GM11168 (cell line): ENCODE measurements at regions not wholly inside any gene's neighbourhood (a gene's known extent, or its start where the extent isn't known, plus 50 kb on each side); places are given as distances from the start of the nearest gene placed in this dataset.

Experiments
- in situ Hi-C: fragments of 300-500 bp; cut with MboI; formaldehyde crosslinking; loops from one replicate; pipeline ENCODE4 v1.12.0; 2022; ENCODE audit warnings: low sequenced_read_pairs; ENCODE audit not compliant: unreplicated experiment

DNA sequence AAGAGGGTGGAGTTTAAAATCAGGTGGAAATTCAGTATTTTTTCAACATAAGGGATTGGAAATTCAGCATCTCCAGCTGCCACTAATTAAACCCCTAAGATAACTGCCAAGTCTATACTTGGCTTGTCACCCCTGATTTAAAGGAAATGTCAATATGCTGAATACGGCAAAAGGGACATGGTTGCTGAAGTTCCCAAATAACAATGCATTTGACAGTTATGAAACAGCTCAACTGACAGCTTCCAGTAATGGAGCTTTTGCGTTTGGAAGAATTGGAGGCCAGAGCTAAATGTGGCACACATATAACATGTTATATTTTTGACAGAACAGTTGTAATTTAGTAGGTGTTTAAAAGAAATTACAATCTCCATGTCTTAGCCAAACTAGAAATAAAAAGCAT, 1867.9 kb upstream of the LRRTM1 start:
- in situ Hi-C loops, result no loop called here

DNA sequence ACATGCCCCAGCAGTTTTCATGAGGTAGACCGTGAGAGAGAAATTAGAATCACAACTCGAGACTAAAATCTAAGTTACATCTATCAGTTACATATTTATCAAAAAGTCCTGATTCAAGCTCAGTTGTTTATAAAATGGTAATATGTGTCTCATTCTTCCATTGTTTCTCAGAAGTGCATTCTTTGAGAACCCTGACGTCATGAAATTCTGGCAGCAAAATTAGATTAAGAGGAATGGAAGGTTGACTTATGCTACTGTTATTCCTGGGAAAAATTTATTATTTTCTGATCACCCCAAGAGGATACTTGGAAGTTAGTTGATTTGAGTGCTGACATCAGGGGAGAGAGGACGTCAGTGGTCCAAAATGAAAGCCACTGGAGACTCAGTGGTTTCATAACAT, 1864.8 kb upstream of the LRRTM1 start:
- in situ Hi-C loops, result no loop called here

GRCh38 chr2:82165377-82165776, 1860.8 kb upstream of the LRRTM1 start:
- in situ Hi-C loops, result no loop called here

DNA sequence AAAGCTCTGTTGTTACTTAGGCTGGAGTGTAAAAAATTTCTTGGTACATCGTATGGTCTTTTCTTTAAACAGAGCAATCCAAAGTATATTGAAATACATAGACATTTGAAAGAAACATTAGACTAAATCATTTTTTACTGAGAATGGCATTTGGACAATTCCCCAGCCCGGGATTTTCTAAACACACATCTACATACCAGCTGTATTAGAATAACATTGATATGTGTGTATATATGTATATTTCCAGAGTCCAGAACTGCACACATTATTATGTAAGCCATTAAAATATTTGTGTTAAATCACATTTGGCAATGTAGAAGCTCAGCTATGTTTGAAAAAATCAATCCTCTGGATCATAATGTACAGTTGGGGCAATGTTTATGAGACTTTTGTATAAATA, 1853.6 kb upstream of the LRRTM1 start:
- in situ Hi-C loops, result no loop called here

- in situ Hi-C loops, result no loop called here
These were observed 1850.9 kb upstream of the LRRTM1 start for GRCh38 chr2:82155469-82155868.

- in situ Hi-C loops, result no loop called here
These were observed 1838.8 kb upstream of the LRRTM1 start for GRCh38 chr2:82143343-82143742.

- in situ Hi-C loops, result no loop called here
These were observed 1835.5 kb upstream of the LRRTM1 start for GRCh38 chr2:82139979-82140611.

DNA sequence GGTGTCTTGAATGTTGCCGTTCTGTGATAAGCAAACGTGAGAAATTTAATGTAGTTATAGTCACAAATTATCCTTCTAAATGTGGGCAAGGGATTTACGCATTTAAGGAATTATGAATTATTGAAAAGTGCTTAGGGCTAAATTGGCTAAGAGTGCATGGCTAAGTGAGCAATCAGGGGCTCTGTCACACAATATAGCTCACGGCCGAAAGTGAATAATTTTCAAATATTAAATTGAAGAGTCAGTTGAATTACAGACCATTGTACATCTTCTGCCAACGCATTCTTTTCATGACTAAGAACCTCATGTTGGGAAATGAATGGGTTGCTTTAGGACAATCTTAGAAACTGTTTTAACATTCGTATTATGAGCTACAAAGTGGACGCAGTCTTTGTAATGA, 1832.9 kb upstream of the LRRTM1 start:
- in situ Hi-C loops, result no loop called here

GRCh38 chr2:82128051-82128450, 1823.5 kb upstream of the LRRTM1 start:
- in situ Hi-C loops, result no loop called here

- in situ Hi-C loops, result no loop called here
These were observed 1820.1 kb upstream of the LRRTM1 start for GRCh38 chr2:82124629-82125028.

DNA sequence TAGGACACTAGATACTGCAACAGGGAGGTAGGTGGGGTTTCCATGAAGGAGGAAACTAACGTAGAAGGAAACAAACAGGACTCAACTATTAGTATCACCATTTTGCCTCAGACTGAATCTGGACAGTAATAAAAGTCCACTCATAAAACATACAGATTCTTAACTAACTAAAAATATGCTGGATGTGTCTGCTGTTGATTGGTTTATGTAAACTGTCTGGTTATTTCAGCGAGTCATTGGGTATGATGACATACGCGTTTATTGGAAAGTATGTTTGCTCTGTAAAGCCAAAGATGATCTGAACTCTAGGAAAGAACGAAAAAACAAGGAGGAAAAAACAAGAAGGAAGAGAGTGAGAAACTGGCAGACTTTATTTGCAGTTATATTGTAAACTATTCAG, 1816.1 kb upstream of the LRRTM1 start:
- in situ Hi-C loops, result no loop called here

- in situ Hi-C loops, result no loop called here
These were observed 1815.6 kb upstream of the LRRTM1 start for GRCh38 chr2:82120115-82120514.

- in situ Hi-C loops, result no loop called here
These were observed 1804.9 kb upstream of the LRRTM1 start for GRCh38 chr2:82109418-82109817.

GRCh38 chr2:82098617-82099016, 1794.1 kb upstream of the LRRTM1 start:
- in situ Hi-C loops, result no loop called here

DNA sequence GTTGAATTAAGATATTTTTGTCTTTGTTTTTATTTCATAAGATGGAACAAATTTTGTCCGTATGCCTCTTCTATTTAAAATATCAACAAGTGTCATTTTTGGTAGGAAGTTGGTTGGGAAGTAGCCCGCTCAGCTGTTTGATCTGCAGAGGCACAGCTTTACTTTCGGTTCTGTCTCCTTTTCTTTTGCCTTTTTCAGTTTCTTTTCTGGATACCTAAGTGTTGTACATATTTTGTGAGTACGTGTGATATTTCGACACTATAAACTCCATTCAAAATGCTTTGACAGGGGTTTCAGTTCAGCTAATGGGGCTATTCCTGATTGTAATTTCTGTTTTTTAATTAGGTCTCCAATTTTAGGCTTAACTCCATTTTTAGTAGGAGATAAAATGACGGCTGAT, 1785.0 kb upstream of the LRRTM1 start:
- in situ Hi-C loops, result no loop called here

DNA sequence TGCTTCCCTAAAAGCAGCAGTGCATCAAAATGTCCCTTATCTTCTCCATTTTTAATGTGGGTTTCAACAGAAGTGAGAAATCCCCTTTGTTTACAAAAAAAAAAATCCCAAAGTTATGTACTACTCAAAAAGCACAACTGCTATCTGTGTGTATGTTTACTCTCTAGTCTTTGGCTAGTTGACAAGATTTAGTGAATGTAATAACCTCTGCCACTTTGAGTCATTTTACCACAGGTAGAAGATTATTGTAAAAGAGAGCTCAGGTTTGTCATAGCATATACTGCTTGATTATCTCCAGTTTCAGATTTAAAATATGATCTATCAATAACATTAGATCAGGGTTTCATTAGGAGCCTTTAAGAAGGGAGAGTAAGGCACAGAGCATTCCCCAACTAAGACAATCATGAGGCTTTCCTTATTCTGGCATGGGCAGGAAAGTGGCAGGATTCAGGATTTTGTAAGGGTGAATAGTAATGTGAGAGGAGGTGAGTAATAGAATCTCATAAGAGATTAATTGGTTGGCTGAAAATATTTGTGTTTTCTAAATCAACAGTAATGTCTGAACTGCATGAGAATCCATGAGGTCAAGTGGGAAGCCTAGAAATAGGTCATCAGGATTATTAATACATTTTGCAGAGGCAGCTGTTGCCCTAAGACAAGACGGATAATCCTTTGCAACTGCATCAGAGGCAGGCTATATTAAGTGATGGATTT, 1780.3 kb upstream of the LRRTM1 start:
- in situ Hi-C loops, result no loop called here

DNA sequence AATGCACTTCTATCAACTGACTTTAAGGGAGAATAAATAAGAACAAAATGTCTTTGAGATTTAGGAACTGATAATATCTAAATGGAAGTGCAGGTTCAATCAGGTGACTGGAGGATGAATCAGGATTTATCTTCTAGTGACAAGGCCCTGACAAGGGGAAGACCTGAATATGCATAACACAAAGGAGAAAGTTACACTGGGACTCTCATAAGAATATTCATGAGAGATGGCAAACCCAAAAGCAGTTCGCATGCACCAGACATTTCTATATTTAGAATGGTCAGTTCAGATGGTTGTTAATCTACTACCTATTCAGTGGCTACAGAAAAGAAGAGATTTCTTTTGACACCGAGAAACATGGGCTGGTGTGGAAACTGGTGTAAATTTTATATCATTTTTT, 1771.3 kb upstream of the LRRTM1 start:
- in situ Hi-C loops, result no loop called here

GRCh38 chr2:82062463-82062862, 1757.9 kb upstream of the LRRTM1 start:
- in situ Hi-C loops, result no loop called here

- in situ Hi-C loops, result no loop called here
These were observed 1751.3 kb upstream of the LRRTM1 start for GRCh38 chr2:82055846-82056245.

- in situ Hi-C loops, result no loop called here
These were observed 1739.3 kb upstream of the LRRTM1 start for GRCh38 chr2:82043867-82044266.

GRCh38 chr2:82027921-82028615, 1723.5 kb upstream of the LRRTM1 start:
- in situ Hi-C loops, result no loop called here

DNA sequence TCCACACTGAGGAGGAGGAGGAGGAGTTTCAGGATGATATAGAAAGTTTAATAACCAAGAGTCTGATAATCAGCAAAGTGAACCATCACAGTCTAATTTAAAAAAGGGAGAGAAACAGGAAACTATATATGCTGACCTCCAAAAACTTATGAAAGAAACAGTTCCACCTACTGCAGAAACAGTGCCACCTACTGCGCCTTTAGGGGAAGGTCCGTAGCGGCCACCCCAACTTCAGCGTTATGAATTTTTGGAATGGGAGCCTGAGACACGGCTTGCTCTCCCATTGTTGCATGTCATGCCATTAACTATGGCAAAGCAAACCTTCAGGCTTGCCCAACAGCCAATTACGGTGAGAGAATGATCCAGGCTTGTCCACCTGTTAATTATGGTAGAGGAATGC, 1719.2 kb upstream of the LRRTM1 start:
- in situ Hi-C loops, result no loop called here
